Activated CD4-positive, alpha-beta T cell treated with anti-CD3 and anti-CD28 coated beads, Interleukin-2, amount 50 U/mL, for 1 hour (primary cell): ENCODE measurements at regions not wholly inside any gene's neighbourhood (a gene's known extent, or its start where the extent isn't known, plus 50 kb on each side); places are given as distances from the start of the nearest gene placed in this dataset.

Experiments used
- DNase-seq: peaks from one replicate; pipeline ENCODE4 v3.0.0-alpha.2; 2020

DNA sequence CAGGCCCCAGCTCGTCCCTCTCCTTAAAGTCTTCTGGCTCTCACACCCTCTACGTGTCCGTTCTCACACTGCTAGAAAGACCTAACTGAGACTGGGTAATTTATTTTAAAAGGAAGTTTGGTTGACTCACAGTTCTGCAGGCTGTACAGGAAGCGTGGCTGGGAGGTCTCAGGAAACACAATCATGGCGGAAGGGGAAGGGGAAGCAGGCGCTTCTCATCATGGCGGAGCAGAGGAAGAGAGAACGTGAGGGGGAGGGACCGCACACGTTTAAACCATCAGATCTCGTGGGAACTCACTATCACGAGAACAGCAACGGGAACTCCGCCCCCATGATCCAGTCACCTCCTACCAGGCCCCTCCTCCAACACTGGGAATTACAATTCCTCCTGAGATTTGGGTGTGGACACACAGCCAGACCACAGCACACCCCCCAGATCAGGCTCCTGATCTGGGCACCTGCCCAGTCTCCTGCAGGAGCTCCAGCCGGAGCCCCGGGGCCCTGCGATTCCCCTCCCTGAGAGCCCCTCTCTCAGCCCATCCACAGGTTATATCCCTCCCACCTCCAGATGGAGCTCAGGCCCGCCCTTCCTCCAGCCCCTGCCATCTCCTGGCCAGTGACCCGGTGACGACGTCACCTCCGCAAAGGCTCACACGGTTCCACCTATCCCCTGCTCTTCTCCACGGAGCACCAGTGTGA lies 170.2 kb downstream of the BRD1 start:
- peak; percentile 58 for DNase-seq

DNA sequence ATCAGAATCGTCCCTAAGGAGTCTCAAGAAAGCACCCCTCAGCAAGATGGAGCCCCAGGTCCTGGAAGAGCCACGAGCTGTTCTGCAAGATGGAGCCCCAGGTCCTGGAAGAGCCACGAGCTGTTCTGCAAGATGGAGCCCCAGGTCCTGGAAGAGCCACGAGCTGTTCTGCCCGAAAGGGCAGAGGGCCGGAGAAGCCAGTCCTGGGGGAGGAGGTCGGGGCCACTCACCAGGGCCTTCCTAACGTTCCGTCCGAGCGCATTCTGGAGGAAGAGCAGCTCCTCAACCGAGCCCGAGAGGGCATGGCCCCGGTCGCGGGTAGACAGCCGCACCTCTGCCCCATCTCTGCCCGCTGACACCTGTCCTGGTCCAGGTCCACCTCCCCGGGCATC lies 170.8 kb downstream of the BRD1 start:
- peak; percentile 40 for DNase-seq

DNA sequence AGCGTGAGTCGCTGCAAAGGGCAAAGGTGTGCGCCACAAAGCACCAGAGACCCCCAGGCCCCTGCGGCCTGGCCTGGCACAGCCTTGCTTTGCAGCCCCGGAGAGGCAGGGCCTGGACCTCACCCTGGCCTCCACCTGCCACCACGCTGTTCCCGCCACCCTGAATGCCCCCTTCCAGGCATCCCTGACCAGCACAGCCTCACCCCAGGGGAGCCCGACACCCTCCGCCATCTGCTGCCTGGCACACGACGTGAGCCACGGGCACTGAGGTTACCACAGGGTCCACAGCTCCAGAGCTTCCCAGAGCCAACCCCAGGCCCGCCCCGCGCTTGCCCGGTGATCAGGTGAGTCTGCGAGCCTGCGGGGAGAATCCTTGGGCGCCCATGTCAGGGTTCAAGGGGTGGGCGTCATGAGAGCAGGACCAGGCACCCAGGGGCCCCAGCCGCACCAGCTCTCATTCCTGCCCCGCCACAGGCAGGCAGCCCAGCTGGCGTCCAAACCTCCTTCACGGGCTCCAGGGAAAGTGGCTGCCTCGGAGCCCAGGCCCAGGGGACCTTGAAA lies 171.3 kb downstream of the BRD1 start:
- DNase-seq, result no peak

DNA sequence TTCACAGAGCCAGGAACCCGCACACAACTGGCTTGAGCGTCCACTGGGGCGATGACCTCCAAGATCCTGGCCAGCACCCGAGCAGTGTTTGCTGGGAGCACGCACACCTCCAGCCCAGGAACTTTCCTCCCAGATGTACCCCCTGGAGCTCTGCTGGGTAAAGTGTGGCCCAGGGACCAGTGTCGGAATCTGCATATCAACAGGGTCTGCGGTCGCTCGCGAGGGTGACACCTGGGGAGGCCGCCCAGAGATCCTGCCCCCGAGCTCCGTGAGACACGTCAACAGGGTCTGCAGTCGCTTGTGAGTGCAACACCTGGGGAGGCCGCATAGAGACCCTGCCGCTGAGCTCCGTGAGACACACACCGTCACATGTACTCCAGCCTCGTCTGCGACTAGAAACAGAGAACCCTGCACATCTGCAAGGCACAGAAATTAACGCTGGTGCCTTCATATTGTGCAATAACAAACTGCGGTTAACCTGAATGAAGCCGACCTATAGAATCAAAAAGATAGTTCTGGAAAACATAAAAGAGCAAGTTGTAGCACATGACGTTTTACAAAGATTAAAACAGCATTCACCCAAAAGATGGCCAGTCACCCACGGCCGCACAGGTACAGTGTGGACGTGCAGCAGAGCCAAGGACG lies 172.4 kb downstream of the BRD1 start:
- DNase-seq, result no peak

DNA sequence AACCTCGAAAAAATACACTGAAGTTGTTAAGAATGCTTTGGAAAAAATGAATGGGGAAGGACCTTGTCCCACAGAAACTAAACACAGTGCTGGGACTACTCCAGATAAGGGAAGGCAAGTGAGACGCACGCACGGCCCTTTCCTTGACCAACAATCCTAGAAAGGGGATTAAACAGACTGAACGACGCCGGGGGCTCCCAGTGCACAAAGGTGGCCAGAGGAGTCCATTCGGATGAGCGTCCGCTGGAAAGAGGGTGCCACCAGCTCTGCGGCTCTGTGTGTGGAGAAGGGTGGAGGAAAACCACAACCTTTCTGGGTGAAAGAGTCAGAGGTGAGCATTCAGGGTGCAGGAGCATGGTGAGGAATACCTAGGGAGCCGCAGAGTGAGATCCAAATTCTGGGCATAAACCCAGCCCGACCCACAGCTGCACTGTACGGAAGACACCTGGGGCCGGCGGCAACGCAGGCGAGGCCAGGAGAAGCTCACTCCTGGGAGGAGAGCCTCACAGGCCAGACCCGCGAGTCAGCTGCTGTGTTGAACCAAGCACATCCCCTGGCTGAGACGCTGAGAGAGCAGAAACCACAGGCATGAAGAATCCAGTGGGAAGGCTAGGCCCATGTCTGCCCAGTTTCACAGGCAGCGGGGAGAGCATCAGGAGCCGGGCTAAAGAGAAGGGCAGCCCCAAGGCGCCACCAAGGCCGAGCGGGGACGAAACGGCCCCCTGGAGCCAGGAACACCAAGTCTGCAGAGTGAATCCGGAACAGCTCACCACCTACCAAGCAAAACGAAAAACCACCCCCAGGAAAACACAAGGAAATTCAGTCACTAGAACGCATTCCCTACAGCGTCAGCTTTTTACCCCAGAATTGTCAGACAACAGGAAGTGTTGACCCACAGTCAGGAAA lies 177.1 kb downstream of the BRD1 start:
- DNase-seq, result no peak

DNA sequence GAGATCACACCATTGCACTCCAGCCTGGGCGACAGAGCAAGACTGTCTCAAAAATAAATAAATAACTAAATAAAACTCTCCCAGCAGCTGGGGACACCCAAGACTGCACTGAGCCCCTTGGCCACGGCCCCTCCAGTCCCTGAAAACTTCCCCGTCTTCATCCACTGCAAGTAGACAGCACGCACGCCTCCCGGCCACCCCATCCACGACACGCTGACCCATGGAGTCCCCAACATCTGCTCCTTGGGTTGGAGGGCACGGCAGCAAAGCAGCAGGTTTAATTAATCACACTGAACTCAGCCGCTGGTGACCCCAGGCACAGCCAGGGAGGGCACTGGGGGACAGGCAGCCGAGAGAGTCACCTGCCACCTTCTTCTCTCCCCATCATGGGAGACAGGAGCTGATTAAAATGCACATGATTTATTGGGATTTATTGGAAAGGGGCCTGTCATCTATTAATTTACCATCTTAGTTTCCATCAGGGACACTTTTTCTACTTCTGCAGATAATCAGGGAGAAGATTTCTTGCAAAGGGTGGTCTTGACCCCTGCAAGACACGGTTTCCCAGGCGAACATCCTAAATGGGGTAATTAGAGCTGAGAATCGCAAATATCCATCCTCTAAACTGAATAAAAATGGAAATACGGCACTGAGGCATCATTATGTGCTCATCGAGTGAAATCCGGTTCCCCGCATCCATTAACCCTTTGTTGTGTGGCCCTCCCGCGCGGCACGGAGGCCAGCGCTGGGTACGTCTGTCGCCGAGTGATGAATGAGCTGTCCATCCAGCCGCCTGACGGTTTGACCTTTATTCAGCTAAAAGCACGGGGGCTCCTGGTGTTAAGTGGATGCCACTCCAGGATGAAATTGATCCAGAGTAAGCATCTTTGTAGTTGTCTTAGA lies 178.3 kb downstream of the BRD1 start:
- no peak for DNase-seq

DNA sequence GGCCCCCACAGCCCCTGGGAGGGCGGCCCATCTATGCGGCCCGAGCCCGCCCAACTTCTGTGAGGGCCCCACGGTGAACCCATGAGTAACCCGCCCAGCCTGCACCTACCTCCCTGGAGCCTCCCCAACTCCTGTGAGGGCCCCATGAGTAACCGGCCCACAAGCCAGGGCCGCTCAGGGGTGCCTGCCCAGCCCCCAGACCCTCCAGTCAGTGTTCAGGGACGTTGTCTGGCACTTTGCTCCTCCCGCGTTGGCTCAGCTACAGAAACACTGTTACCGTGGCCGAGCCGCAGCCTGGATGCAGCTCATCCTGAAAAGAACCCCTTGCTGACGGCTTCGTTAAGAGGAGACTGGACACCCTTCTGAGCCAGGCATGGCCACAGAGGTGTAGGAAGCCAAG lies 179.6 kb downstream of the BRD1 start:
- no peak for DNase-seq

DNA sequence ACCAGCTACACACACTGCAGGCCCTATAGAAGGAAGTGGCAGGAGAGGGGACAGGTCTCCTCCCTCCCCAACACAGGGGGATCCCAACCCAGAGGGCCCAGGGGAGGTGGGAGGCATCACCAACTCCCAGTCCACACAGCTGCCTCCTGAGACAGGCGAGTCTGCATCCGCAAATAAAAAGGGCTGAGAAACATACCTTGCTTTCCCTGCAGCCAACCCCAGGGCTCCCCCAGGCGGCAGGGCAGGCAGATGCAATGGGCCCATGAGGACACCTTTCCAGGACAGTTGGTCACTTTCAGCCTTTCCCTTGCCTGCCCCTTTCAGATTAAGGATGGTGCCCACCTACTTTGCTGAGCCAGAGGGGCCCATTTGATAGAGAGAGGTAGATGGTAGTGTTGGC lies 180.0 kb downstream of the BRD1 start:
- DNase-seq, result no peak

DNA sequence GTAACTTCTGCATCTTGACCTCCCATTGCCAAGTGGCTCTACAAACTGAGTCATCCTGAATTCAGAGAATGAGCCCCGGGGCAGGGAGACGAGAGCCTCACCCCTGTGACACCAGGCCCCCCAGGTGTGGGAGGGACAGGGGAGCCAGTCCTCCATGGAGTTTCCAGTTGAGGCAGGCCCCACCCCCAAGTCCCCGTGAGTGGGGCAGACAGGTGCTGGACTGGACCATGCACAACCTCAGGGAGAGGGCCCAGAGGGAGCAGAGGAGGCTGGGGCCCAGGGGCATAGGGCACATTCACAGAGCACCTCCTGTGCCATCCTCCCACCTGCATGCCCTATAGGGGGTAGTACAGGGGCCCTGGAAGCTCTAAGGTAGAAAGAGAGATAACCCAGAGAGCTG lies 180.8 kb downstream of the BRD1 start:
- no peak for DNase-seq

DNA sequence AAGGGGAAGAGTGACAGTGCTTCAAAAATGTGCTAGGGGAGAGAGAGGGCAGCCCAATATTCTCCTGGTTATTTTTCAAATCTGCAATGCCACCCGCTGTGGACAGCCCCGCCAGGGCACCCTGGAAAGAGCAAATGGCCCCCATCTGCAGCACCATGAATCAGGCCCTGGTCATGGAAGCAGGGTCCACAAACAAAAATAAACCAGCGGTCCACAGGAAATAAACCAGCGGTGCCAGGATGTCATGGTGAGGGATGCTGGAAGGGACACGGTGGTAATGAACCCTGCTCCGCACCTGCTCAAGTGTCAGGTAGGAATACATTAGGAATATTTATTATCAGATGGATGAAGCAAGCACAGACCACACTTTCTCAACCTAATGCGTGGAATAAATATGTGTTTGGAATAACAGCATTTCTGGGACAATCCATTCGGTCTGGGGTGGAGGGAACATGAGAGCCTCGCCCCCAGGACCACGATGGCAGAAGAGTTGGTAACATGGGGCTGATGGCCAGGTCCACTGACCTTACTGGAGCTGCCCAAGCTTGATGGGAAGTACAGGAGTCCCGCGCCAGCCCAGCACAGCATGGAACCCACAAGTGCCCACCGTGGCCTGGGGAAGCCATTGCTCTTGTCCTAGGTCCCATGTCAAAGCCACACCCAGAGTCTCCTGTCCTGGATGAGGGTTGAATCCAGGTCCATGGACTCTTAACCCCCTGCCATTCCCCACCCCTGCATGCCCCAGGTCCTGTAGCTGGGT lies 181.7 kb downstream of the BRD1 start:
- no peak for DNase-seq

DNA sequence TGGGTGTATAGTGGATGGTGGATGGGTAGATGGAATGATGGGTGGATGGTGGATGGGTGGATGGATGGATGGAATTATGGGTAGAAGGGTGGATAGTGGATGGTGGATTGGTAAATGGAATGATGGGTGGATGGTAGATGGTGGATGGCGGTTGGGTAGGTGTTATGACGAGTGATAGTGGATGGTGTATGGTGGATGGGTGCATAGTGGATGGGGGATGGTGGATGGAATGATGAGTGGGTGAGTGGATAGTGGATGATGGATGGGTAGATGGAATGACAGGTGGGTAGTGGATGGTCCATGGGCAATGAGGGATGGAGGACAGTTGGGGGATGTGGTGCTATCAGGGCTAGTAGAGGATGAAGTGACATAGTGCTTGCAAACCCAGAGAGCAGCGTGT lies 182.4 kb downstream of the BRD1 start:
- DNase-seq, result no peak

DNA sequence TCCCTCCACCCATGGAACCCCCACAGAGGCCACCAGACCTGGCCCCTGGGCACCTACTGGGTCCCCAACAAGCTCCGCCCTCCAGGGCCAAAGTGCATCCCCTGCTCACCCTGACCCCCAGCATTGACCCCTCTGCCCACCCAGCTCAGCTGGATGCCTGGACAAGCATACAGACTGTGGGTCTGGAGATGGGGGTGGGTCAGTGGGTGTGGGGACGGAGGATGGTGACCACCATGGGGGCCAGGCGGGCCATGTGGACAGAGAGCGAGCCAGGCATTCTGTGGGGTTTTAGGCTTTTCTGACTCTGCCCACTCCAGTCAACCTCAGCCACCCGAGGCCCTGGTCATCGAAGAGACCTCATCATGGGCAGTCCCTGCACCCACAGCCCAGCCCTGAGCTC lies 183.7 kb downstream of the BRD1 start:
- no peak for DNase-seq

DNA sequence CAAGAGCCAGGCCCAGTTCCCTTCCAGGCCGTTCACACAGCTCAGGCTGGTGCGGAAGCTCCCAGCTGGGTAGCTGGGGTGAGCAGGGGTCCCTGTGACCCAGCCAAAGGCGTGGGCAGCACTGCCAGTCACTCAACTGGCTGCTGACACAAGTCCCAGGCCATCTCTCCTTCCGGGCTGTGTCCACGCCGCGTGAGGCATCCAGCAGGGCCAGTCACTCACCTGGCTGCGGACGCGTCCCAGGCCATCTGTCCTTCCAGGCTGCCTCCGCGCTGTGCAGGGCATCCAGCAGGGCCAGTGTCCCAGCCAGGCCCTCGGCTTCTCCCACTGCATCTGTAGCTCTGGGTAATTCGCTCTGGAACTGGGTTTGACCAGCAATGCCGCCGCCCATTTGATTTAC lies 184.2 kb downstream of the BRD1 start:
- no peak for DNase-seq

DNA sequence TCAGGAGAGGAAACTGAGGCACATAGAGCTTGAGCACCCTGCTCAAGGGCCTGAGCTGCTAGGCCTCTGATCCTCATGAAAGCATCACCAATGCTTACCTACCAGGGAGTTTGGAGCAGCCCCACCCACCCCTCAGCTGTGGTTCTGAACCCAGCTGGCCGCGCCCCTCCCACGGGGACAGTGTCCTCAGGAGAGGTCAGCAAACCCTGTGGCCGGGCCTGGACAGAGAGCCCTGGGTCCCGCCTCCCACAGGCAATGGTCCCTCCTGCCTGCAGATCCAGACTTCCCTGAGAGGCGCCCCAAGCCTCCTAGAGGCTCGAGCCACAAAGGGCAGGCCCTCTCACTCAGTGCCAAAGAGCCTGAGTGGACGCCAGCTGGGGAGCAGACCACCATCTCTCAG lies 184.9 kb downstream of the BRD1 start:
- no peak for DNase-seq

DNA sequence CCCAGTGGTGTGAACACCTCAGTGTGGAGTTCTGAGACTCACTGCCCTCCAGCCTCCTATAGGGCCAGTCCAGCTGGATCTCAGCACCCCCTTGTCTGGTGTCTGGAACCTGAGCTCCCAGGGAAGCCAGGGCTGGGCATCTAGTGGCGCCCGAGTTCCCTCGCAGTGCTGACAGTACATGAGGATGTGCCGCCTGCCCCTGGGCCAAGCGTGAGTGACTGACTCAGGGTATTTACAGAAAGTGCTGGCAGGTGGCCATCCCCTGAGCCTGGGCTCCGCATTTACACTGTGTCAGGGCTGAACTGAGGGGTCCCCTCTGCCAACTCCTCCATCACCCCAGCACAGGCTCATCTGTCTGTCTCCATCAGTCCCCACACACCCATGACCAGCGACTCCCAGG lies 185.3 kb downstream of the BRD1 start:
- DNase-seq, result no peak

DNA sequence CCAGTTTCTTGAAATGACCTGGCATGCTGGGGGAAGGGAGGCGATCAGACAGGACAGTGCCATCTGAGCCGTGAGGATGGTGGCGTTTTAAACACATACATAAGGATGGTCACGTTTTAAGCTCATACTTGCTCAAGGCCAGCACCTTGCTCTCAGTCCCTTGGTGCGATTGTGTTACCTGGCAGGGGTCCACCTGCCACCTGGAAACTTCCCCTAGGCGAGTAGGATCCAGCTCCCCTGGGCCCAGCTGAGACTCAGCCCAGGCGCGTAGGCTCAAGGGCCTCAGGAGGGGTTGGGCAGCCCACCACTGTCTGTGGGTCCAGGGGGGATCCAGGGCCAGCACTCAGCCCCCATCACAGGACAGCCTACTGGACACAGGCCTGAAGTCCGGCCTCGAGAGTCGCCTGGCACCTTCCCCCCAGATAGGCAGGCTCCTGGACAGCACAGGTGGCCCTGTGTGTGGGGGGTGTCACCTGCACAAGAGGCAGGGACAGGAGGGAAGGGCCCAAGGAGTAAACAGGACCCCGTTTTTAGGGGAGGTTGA lies 185.8 kb downstream of the BRD1 start:
- DNase-seq, result no peak

DNA sequence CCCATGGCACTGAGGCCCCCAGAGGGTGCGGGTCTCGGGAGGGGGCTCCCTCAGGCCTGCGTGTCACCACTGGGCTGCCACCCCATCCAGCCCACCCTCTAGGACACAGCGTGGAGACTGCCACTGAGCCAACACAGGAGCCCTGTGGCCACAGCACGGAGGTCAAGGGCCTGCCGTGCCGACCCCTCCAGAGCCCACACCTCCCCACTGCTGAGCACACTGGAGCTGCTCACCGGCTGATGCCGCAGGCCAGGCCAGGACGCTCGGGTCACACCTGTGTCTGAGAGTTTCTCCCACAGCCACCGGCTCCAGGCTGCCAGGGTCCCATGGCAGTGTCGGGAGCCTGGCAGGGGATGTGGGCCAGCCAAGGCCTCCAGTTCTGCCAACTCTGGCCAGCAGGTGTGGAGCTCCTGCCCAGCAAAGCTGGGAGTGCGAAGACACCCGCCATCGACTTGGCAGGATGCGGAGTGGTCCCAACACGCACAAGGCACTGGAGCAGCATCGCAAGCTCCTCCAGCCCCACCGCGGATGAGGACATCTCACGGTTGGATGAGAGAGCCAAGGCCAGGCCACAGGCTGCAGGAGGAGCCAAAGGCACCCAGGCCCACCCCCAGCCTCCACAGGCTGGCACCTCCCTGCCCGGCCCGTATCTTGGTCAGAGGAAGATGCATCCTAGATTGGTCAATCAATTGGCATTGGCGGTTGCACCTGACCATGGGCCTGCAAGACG lies 187.1 kb downstream of the BRD1 start:
- no peak for DNase-seq

DNA sequence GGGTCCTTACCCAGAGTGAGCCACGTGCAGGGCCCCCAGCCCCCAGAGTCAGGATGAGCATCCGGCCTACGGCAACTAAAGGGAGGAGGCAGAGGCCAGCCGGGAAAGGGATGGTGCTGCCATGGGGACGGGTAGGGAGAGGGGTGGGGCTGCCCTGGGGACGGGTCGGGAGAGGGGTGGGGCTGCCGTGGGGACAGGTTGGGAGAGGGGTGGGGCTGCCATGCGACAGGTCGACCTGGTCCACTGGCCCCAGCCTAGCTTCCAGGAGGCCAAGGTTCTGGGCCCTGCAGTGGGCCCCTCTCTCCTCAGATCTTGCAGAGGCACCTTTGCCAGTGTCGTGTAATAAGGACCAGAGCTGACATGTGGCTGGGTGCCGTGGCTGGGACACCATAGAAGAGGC lies 187.7 kb downstream of the BRD1 start:
- DNase-seq, result no peak

DNA sequence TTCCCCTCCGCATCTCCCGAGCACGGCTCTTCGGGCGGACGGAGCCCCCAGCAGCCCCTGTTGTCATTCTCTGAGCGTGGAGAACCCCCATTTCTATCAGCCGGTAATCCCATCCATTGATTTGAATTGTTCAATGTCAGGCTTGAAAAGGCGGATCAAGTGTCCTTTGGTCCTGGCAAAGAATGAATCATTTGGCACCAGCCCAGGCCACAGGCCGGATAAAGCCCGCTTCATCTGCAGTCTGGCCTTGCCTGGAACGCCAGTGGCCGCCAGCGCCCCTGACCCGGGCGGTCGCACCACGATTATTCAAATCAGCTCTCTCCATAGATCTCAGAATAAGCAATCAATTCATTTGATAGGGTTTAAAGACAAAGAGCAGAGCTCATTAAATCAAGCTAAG lies 188.9 kb downstream of the BRD1 start:
- DNase-seq, result no peak

DNA sequence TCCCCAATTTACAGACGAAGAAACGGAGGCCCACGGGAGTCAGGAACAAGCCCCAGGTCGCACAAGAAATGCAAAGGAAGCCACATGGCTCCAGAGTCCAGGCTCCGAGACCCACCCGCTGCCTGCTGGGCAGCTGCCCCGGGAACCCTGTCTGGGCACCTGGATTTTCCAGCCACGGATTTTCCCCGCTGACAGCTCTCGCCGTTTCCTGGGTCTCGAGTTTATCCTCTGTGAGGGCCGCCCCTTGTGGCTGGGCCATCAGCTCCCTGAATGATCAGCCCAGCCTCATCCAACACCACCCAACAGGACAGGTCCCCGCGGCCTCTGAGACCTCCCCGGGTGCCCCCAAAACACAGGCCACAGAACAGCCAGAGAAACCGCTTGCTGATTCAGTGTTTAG lies 189.7 kb downstream of the BRD1 start:
- DNase-seq, result no peak

DNA sequence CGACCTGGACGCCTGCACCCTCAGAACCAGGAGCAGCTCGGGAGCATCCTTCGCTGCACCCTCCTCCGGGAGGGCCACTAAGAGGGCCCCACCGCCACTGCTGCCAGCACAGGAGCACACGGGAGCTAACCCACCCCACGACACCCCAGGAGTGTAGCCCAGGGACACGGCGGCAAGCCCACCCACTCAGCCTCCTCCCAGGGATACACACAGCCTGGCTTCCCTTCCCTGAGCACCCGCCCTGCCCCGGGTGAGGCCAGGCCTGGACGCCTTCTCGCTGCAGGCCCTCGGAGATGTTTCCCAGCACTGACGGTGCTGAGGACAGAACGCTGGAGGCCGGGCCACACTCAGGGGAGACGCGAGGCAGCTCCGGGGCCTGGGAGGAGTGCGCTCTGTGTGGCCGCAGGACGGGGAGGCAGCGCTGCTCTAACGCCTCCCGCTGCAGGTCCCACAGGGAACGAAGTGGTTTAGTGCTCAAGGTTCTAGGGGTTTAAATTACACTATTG lies 190.4 kb downstream of the BRD1 start:
- DNase-seq, result no peak
